GM18520 (cell line): ENCODE measurements at regions not wholly inside any gene's neighbourhood (a gene's known extent, or its start where the extent isn't known, plus 50 kb on each side); places are given as distances from the start of the nearest gene placed in this dataset.

Experiments
- ATAC-seq: cut with Tn5 transposase; IDR thresholded peaks from one replicate; pipeline ENCODE4 v1.9.1; 2021; ENCODE audit not compliant: unreplicated experiment

DNA sequence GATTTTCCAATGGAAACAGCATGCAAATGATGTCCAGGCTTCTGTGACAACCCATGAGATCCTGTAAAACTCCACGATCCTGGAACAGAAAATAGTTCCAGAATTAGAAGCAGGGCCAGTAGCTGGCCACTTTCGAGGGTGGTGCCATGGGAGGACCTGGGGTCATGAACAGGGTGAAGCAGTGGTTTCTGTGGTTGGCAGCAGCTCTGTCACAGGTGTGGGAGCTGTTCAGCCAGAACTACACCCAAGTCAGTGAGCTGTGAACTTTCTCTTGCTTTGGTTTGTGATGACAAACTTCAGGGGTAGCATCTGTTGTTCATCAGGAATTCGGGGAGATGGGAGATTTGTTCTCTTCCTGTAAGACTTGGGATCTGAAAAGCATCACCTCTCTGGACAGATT lies 314.4 kb upstream of the NT5C1B start:
- peak; percentile 96 for ATAC-seq

DNA sequence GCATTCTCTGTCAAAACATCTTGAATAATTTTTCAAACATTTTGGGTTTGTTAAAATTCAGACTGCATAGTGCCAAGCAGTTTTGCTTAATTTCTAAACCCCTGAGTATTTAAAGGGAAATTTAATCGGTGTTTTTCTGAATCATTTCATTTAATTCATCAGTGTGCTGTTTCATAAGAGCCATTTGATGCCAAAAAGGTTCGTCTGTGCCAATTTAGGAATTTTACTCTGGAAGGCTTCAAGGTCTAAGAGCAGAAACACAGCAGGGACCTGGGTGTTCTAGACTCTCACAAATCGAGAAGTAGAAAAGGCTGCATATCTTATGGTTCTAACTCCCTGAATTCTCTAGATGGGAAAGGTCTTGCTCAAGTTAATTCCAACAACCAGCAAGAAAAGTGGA lies 311.9 kb upstream of the NT5C1B start:
- no peak for ATAC-seq

DNA sequence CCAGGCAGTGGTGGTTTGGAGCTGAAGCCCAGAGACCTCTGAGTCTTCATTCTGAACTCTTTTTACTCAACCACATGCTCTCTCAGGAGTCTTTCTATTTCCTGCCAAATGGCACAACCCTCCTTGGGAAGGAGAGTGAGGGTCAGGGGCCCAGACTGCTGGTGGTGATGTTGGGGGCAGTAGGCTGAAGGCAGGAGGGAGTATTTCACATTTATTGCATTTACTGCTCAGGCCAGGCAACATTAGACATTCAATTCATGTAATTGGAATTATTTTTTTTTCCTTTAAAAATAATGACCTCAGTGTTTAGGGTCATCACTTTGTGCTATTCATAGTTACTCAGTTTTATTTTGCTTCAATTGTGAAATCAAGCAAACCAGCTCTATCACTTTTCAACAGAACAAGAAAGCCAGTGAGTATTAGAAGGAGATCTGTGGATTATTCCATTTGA lies 311.3 kb upstream of the NT5C1B start:
- no peak for ATAC-seq

DNA sequence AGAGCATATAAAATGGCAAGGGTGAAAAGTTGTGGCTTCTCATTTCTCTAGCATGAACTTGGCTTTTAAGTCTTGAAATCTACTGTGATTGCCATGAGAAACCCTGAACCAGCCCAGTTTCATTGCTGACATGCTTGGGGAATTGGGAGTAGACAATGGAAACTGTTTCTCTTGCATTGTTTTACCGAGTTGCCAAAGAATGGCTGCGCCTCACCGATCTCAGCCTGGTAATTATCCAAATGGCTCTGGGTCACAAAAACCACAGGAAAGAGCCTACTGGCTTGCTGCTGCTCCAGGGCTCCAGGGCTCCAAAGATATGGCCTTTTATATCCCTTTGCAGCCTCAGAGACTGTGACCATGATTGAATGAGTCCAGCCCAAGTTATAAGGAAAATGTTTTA lies 310.4 kb upstream of the NT5C1B start:
- no peak for ATAC-seq

DNA sequence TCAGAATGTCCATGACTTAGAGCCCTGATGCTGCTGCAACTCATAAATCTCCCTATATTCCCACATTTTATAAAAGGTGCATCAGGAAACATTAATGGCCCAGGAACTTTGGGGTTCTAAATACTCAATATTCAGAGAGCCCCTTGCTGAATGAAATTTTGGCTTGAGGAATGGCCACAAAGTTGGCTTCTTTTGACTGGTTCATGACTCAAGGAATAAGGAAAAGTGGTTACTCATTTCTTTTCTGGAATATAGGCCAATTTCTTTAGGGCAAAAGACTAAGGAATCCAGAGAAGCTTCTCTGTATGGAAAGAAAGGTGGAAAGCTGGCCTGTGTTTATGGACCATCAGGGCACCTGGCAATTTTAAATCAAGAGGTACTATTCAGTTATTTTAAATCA lies 308.9 kb upstream of the NT5C1B start:
- no peak for ATAC-seq

DNA sequence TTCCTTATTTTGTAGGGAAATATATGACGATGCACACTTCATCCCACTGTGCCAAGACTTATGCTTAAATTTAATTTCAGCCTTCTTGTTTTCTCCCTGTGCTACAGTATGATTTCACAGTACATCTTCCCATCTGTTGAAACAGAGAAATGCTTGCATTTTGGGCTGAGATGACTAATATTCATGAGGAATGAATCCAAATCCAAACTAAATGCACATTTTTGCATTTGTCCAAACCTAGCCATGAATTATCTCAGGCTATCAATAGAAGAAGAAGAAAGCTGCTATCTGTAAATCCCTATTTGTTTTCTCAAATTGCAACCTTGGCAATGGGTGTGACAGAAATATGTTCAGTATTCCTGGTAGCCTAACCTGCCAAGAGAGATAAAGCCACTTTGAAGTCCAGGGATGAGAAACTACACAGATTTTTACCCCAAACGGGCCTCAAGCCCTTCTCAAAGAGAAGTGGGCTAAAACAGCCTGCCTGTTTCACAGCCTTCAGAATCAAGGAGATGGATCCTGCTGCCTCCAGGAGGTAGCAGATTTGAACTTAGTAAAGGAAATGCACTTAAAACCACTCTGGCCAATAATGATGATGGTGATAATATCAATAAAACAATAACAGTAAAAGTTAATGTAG lies 306.9 kb upstream of the NT5C1B start:
- no peak for ATAC-seq

DNA sequence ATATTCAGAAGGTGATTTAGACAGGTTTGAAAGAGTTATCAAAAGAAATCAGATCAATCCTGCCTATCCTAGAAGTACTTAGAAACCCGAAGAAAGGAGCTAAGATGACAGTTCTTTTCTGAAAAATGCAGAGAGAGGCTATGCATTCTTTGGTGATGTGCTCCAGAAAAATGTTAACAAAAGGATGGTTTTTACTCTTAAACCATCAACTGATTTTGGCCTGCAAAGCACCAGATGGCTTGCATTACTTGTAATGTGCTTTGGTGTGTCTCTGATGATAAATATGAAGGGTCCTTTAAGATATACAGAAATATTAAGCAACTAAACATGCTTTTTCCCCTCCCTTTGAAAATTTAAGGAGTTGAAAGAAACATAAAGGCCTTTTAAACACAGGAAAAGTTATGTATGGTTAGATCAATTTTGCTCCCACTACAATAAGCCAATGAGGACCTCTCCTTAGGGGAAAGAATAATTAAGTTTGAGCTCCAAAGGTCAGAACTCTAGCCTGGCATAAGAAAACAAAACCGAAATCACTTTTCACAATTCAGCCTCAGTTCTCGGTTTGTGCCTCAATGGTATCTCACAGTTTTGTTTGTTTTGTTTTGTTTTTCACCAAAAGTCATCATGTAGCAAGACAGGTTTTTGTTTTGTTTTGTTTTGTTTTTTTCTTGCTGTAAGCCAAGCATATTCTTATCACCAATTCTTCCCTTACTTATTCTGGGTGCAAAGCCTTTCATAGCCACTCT lies 302.4 kb upstream of the NT5C1B start:
- no peak for ATAC-seq

DNA sequence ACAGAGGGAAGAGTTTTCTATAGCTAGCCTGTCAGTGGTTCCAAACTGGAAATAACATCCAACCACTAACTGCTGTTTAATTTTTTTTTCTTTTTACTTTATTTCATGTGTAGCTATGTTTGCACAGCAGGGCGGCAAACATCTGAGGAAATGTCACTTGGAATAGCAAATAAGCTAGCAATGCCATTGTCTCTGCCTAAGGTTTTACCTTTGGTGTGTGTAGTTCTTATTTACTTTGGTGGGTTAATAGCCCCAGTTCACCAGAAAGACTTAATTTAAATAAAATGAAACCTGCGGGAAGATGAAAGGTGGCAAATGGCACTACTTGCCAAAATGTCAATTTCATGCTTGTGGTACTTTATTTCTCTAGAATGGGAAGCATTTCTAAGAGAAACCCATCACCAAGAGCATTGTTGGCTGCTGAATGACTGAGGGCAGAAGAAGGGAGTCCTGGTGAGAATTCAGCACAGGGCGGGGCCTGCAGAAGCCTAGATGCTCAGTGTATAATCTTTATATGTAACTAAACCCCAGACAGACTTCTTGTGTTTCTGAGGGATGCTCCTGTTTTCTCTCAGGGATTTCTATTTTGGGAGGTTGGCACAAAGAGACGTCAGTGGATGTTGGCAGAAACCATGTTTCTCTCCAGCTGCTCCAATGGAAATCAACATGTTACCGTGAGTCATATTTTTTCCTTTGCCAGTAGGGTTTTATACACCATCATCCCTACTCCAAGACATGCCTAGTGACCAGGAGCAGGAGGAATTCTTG lies 300.4 kb upstream of the NT5C1B start:
- no peak for ATAC-seq

DNA sequence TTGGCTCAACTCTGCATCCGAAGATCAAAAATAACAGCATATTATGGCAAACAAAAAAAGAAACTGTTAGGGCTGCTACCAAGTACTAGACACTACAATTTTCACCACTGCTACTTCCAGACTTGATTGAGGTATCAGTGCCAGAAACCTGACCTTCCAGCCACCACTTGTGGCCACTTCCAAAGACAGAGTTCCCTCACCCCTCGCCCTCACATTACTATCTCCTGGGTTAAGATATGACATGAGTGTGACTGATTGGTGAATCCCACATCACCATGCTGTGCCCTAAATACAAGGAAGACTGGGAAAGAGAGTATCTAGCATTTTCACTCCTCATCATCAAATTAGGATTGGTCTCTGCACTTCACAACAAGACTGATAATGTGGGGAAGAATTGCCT lies 296.1 kb upstream of the NT5C1B start:
- no peak for ATAC-seq

DNA sequence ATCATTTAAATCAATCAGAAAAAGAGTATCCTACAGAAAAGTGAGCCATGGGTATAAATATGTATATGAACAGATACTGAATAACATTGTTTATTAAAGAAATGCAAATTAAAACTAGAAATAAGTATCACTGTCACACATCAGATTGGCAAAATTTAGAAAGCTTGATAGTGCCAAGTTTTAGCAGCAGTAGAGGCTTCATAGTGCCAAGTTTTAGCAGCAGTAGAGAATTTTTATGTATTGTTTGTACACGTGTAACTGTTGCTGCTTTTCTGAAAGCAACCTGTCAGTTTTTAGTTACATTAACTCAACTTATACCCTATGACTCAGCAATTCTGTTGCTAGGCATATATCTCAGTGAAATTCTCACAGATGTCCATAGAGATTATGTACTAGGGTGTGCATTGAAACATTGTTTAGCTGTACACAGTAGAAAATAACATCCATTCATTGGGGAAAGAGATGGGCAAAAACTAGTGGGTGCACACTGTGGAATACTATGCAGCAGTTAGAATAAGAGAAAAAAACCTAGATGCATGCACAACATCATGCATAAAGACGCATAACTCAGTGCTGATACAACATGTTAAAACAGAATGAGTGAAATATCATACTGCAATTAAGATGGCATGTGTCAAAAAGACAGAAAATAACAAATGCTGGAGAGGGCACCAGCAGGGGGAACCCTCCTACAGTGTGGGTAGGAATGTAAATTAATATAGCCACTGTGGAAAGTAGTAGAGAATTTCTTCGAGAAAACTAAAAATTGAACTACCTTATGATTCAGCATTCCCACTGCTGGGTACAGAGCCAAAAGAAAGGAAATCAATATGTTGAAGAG lies 294.5 kb upstream of the NT5C1B start:
- ATAC-seq = no peak

DNA sequence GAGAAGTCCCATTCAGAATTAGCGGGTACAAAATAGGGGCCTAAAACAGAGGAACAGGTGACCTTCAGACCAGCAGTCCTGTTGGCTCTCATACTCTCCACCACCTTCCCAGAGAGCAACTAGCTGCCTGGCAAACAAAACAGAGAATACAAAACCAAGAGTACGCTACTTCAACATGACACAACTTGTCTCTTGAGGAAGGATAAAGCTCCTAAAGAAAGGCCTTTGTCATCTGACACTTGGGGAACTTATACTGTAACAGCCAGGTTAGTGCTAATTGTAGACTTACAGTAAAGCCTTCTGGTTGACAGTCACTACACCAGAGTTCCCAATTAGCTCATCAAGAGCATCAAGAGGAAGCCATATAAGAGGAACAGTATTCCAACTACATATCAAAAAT lies 282.1 kb upstream of the NT5C1B start:
- ATAC-seq = no peak

DNA sequence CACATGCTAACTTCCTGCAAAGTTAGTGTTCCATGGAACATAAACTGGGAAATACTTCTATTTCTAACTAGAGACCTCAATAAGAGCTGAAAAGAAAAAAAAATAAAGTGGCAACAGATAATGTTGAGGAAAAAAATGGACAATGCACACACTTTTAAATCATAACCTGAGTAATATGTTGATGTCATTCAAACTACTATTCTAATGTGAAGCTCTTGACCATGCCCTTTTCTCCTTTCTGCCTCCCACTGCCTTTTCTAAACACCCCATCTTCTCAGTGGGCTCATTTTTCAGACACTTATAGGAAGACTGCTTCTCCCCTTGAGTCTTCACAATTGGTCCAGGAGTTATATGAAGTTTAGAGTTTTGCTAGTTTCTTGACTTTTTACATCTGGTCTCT lies 280.9 kb upstream of the NT5C1B start:
- ATAC-seq = no peak

DNA sequence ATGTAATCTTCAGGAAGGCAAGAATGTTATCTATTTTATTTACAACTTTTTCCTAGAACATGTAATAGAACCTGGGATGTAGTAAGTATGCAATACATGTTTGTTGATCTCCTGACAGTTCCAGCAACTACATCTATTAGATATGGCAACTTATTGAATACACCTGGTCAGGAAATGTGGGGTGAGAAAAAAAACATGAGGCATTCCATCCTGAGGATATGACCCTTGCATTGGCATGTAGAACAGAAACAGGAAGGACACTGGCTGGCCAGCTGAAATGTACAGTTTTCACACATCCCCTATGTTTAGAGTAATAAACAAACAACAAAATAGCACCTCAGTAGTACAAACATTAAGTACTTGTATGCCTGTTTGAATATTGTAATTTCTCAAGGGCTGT lies 272.6 kb upstream of the NT5C1B start:
- no peak for ATAC-seq

DNA sequence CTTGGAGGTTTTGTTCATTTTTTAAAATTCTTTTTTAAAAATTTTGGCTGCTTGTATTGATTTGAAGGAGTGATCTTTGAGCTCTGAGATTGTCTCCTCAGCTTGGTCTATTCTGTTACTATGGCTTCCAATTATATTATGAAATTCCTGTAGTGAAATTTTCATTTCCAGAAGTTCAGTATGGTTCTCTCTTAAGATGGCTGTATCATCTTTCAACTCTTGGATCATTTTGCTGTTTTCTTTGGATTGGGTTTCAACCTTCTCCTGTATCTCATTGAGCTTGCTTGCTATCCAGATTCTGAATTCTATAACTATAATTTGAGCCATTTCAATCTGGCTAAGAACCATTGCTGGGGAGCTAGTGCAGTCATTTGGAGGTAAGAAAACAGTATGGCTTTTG lies 270.8 kb upstream of the NT5C1B start:
- ATAC-seq = no peak

DNA sequence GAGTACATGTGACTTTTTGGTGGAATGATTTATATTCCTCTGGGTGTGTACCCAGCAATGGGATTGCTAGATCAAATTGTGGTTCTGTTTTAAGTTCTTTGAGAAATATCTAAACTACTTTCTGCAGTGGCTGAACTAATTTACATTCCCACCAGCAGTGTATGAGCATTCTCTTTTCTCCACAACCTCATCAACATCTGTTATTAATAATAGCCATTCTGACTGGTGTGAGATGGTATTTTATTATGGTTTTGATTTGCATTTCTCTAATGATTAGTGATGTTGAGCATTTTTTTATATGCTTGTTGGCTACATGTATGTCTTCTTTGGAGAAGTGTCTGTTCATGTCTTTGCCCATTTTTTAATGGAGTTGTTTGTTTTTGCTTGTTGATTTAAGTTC lies 267.4 kb upstream of the NT5C1B start:
- no peak for ATAC-seq

DNA sequence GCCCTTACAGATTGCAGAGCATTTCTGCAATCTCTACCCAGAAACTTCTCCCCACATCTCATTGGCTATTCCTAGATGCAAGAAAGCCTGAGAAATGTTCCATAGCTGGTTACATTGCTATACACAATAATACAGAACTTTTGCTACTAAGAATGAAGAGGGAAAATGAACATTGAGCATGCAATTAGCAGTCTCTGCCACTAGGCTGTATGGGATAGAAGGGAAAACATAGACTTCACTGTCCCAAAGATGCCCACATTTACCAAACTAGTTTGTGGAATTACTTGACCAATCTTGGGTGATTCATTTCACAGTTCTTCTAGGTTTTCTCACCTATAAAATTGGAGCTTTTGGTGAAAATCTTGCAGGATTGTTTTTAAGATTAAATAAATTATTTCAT lies 265.7 kb upstream of the NT5C1B start:
- ATAC-seq = no peak

DNA sequence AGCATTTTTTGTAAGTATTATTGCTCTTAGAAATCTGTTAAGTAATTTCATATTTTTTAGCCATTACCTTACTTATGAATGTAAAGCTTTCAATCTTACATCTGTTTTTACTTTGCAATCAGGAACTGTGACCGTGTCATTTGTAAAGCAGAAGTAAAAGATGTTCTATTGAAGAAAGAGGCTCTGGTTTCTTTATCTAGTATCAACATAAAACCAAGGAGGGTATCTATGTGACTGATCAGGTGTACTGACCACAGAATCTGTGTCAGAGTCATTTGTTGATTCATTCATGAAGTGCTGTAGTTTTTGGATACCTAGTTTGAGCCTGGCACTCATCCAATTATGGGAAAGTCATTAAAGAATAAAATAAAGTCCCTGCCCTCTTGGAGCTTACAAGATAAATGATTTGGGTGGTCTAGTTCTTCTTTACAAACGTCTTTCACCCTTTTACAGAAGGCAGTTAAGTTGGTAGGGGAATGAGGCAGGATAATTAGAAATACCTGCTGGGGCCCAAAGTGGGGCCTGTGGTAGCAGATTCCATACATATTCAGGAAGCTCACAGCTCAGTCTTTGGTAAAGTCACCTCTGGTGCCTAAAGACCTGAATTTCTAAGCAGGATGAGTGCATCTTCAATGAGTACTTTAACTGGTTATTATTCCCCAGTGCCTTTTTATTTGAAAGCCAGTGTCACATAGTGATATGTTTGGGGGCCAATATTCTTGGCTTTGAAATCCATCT lies 260.6 kb upstream of the NT5C1B start:
- peak; percentile 76 for ATAC-seq

DNA sequence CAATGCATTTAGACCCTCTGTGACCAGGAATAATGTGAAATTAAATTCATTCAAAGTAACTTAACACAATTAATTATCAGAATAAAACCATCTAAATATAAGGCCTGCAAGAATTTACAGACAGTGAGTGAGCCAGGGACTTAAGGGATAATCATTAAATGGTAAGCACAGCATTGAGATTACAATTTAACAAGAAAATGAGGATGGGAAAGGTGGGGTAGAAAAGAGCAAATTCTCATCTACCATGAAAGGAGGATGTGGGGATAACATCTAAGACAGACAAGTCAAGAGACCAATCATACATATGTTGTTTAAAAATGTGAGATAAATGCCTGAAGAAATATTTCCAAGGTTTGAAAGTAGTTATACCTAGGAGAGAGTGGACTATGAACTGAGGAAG lies 259.3 kb upstream of the NT5C1B start:
- no peak for ATAC-seq

DNA sequence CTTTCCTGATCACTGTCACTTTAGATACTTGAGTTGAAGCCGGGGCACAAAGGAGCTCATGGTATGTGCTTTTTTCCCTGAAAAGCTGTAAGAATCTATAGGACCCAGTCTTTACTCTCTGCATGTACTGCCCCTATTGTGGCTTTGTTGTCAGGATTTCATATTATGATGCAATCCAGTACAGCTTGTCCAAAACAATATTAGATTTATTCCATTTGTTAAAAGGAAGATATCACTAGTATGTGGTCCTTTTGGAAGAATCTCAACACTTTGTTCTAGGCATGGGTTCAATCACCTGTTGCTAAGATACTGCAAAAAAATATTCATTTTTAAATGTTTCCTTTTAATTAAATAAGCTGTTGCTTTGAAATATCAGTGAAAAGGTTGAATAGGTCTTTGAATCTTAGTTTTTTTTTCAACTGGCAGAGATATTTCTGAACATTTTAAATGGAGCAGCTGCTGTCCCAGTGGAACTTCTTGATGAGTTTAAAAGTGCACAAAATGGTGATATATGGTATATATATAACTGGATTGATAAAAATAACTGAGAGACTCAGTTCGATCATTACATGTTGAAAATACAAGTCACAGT lies 256.6 kb upstream of the NT5C1B start:
- no peak for ATAC-seq

DNA sequence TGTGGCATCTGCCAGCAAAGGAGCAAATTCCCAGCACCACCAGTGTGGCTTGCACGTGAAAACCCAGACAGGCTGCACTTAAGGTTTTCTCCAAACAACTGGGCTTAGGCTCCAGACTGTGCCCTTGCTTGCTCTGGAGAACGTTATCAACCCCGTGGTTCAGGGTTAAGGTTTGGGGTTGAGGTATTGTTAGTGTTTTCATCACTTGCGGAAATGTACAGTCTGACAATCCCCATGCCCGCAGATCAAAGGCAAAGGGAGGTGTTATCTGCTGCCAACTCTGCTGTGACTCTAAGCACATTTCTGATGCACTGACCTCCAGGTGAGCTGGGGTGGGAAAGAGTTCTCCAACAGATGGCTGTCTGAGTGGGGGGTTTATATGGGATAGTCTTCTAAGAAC lies 253.5 kb upstream of the NT5C1B start:
- no peak for ATAC-seq
